Activated CD8-positive, alpha-beta T cell treated with anti-CD3 and anti-CD28 coated beads, Interleukin-2, amount 10 ng/mL, durations not matched to agents 7 days and 5 days (primary cell): ENCODE measurements at regions not wholly inside any gene's neighbourhood (a gene's known extent, or its start where the extent isn't known, plus 50 kb on each side); places are given as distances from the start of the nearest gene placed in this dataset.
"Not testable (repeated sequence)": the region's sequence is repeated elsewhere in the genome, so short reads cannot be mapped to it uniquely, and the experiment has no call there.

Experiments
- ATAC-seq: fragments of 150-1000 bp; cut with Tn5 transposase; one replicate; pipeline ENCODE4 v1.10.0; 2021; ENCODE audit warnings: moderate library complexity
- CTCF ChIA-PET: fragments of 350-600 bp; sonication (Branson Sonifier 250); formaldehyde crosslinking; loops from one replicate; lab custom pipeline; 2021; ENCODE audit warnings: antibody characterized with exemption; lab: Charles Lee
- POLR2A ChIA-PET: fragments of 350-600 bp; sonication (Branson Sonifier 250); formaldehyde crosslinking; loops from one replicate; lab custom pipeline; 2021; ENCODE audit warnings: antibody characterized with exemption; lab: Charles Lee
- DNase-seq: peaks from one replicate; pipeline ENCODE4 v3.0.0-alpha.2; 2020
- H3K27ac Mint-ChIP-seq: one replicate; pipeline ENCODE4 v1.8.0; 2021; ENCODE audit warnings: mild to moderate bottlenecking, mixed read lengths
- H3K27me3 Mint-ChIP-seq: one replicate; pipeline ENCODE4 v1.8.0; 2021; ENCODE audit warnings: low read depth, mixed read lengths
- H3K36me3 Mint-ChIP-seq: one replicate; pipeline ENCODE4 v1.8.0; 2021; ENCODE audit warnings: low read depth, mixed read lengths
- H3K4me1 Mint-ChIP-seq: one replicate; pipeline ENCODE4 v1.8.0; 2021; ENCODE audit warnings: low read depth, mixed read lengths
- H3K4me3 Mint-ChIP-seq: one replicate; pipeline ENCODE4 v1.8.0; 2021; ENCODE audit warnings: mild to moderate bottlenecking, mixed read lengths
- H3K9me3 Mint-ChIP-seq: one replicate; pipeline ENCODE4 v1.8.0; 2022; ENCODE audit warnings: mixed read lengths; ENCODE audit not compliant: insufficient read depth

GRCh38 chr13:43946281-43946680 lies 66.6 kb downstream of the LACC1 start:
- DNase-seq = no peak
- CTCF ChIA-PET = no interaction called here
- Mint-ChIP-seq H3K4me1 (no peaks in the 10 kb centered on the region), H3K36me3 (no peaks in the 10 kb centered on the region), H3K27me3 (peaks cover 20% of the 10 kb centered on the region), H3K9me3 (no peaks in the 10 kb centered on the region), H3K4me3 (no peak overlapping the region), H3K27ac (no peak overlapping the region)
- POLR2A ChIA-PET = no interaction called here
- no peak for ATAC-seq

- CTCF ChIA-PET = no interaction called here
- DNase-seq = no peak
- H3K9me3 Mint-ChIP-seq = no peaks in the 10 kb centered on the region
These were observed 68.3 kb downstream of the LACC1 start for GRCh38 chr13:43947897-43948458.

GRCh38 chr13:43953370-43953769 lies 73.7 kb downstream of the LACC1 start:
- H3K4me1 Mint-ChIP-seq = no peaks in the 10 kb centered on the region
- ChIA-PET POLR2A (no interaction called here), CTCF (no interaction called here)
- H3K36me3 Mint-ChIP-seq = no peaks in the 10 kb centered on the region
- H3K4me3 Mint-ChIP-seq = no peak overlapping the region
- no peak overlapping the region for H3K27ac Mint-ChIP-seq
- peaks cover 11% of the 10 kb centered on the region for H3K27me3 Mint-ChIP-seq
- H3K9me3 Mint-ChIP-seq = no peaks in the 10 kb centered on the region
- no peak for ATAC-seq
- DNase-seq = no peak

More at GRCh38 chr13:43947897-43948458, 68.3 kb downstream of the LACC1 start:
- no peak overlapping the region for H3K27ac Mint-ChIP-seq
- no peaks in the 10 kb centered on the region for H3K36me3 Mint-ChIP-seq
- H3K4me1 Mint-ChIP-seq = no peaks in the 10 kb centered on the region
- peaks cover 16% of the 10 kb centered on the region for H3K27me3 Mint-ChIP-seq
- POLR2A ChIA-PET = no interaction called here
- ATAC-seq = no peak
- H3K4me3 Mint-ChIP-seq = no peak overlapping the region

GRCh38 chr13:43956975-43957374 lies 77.3 kb downstream of the LACC1 start:
- H3K36me3 Mint-ChIP-seq, CTCF ChIA-PET, H3K9me3 Mint-ChIP-seq, H3K4me1 Mint-ChIP-seq, ATAC-seq, H3K27me3 Mint-ChIP-seq, H3K27ac Mint-ChIP-seq, POLR2A ChIA-PET, DNase-seq, H3K4me3 Mint-ChIP-seq: not testable (repeated sequence)

- ChIA-PET POLR2A (no interaction called here), CTCF (no interaction called here)
- Mint-ChIP-seq H3K36me3 (no peaks in the 10 kb centered on the region), H3K4me3 (no peak overlapping the region), H3K9me3 (no peaks in the 10 kb centered on the region), H3K27ac (no peak overlapping the region), H3K4me1 (no peaks in the 10 kb centered on the region), H3K27me3 (peaks cover 3% of the 10 kb centered on the region)
- no peak for DNase-seq
- no peak for ATAC-seq
These were observed 79.6 kb downstream of the LACC1 start for GRCh38 chr13:43959291-43959690.

GRCh38 chr13:43961909-43962308 lies 82.2 kb downstream of the LACC1 start:
- Mint-ChIP-seq H3K36me3 (no peaks in the 10 kb centered on the region), H3K9me3 (no peaks in the 10 kb centered on the region), H3K4me3 (no peak overlapping the region), H3K27ac (no peak overlapping the region), H3K27me3 (peaks cover 1% of the 10 kb centered on the region), H3K4me1 (no peaks in the 10 kb centered on the region)
- CTCF ChIA-PET = no interaction called here
- POLR2A ChIA-PET = interaction anchor here (1.4 kb wide), 1 partner anchor 19 kb away, joined by 3 read pairs; no protein-coding TSS in a partner anchor
- DNase-seq (no peak), ATAC-seq (no peak)

GRCh38 chr13:43963726-43964125 lies 84.0 kb downstream of the LACC1 start:
- no peak overlapping the region for H3K27ac Mint-ChIP-seq
- CTCF ChIA-PET = no interaction called here
- no peaks in the 10 kb centered on the region for H3K27me3 Mint-ChIP-seq
- no peaks in the 10 kb centered on the region for H3K4me1 Mint-ChIP-seq
- DNase-seq (no peak), ATAC-seq (no peak)
- no peaks in the 10 kb centered on the region for H3K9me3 Mint-ChIP-seq
- H3K4me3 Mint-ChIP-seq = no peak overlapping the region
- POLR2A ChIA-PET = no interaction called here
- peaks cover under 1% of the 10 kb centered on the region for H3K36me3 Mint-ChIP-seq

- POLR2A ChIA-PET = no interaction called here
- Mint-ChIP-seq H3K27ac (no peak overlapping the region), H3K27me3 (no peaks in the 10 kb centered on the region), H3K36me3 (peaks cover 3% of the 10 kb centered on the region), H3K4me1 (no peaks in the 10 kb centered on the region), H3K4me3 (no peak overlapping the region), H3K9me3 (no peaks in the 10 kb centered on the region)
- DNase-seq (no peak), ATAC-seq (no peak)
- CTCF ChIA-PET = interaction anchor here (0.9 kb wide), 1 partner anchor 10 kb away, joined by 3 read pairs; no protein-coding TSS in a partner anchor
These were observed 85.2 kb downstream of the LACC1 start for GRCh38 chr13:43964698-43965458.

- no peak for DNase-seq
- no peak for ATAC-seq
- Mint-ChIP-seq H3K4me3 (no peak overlapping the region), H3K4me1 (no peaks in the 10 kb centered on the region), H3K36me3 (peaks cover 3% of the 10 kb centered on the region), H3K9me3 (no peaks in the 10 kb centered on the region), H3K27ac (no peak overlapping the region), H3K27me3 (no peaks in the 10 kb centered on the region)
- POLR2A ChIA-PET = no interaction called here
- CTCF ChIA-PET = no interaction called here
These were observed 85.7 kb downstream of the LACC1 start for GRCh38 chr13:43965459-43965845.

- H3K9me3 Mint-ChIP-seq, H3K27ac Mint-ChIP-seq, DNase-seq, H3K4me3 Mint-ChIP-seq, ATAC-seq, CTCF ChIA-PET, H3K36me3 Mint-ChIP-seq, H3K4me1 Mint-ChIP-seq, H3K27me3 Mint-ChIP-seq, POLR2A ChIA-PET: not testable (repeated sequence)
These were observed 88.7 kb downstream of the LACC1 start for GRCh38 chr13:43968251-43968942.

- ATAC-seq, H3K4me3 Mint-ChIP-seq, H3K27ac Mint-ChIP-seq, H3K4me1 Mint-ChIP-seq, CTCF ChIA-PET, H3K27me3 Mint-ChIP-seq, H3K36me3 Mint-ChIP-seq, POLR2A ChIA-PET, DNase-seq, H3K9me3 Mint-ChIP-seq: not testable (repeated sequence)
These were observed 89.4 kb downstream of the LACC1 start for GRCh38 chr13:43968943-43969690.

GRCh38 chr13:43969919-43970318 lies 90.2 kb downstream of the LACC1 start:
- H3K4me1 Mint-ChIP-seq, H3K27me3 Mint-ChIP-seq, POLR2A ChIA-PET, H3K27ac Mint-ChIP-seq, CTCF ChIA-PET, ATAC-seq, DNase-seq, H3K36me3 Mint-ChIP-seq, H3K4me3 Mint-ChIP-seq, H3K9me3 Mint-ChIP-seq: not testable (repeated sequence)
